HG02610 (cell line): ENCODE measurements at regions not wholly inside any gene's neighbourhood (a gene's known extent, or its start where the extent isn't known, plus 50 kb on each side); places are given as distances from the start of the nearest gene placed in this dataset.

Source experiments
- ATAC-seq: cut with Tn5 transposase; IDR thresholded peaks from one replicate; pipeline ENCODE4 v1.9.1; 2021; ENCODE audit warnings: mild to moderate bottlenecking, moderate library complexity; ENCODE audit not compliant: unreplicated experiment

DNA sequence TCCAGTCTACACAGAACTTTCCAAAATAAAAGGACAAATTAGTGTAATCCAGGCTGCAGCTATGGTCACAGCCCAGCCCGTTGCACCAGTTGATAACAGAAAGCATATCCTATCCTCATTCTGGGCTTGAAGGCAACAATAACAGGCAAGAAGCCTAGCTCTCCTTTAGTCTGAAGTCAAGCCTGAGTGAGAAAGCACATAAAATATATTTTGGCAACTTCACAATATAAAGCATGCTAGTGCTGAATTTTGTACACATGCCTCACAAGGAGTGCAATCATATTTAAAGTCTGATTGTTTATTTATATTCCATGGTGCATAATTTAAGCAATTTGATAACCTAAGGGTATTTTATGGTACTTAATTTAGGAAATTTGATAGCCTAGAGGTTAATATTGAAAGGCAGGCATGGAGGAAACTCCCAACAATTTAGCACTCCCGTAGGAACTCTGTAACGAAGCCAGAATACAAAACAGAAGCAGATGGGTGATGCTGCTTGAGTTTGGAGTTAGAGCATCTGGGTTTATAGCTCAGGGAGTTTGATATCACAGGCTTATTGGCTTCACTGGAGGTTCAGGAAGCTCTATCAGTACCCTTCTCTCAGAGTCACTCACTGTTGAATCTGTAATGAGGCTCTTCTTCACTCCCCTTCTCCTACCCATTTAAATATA, 1199.1 kb upstream of the GYPC start:
- no peak for ATAC-seq

DNA sequence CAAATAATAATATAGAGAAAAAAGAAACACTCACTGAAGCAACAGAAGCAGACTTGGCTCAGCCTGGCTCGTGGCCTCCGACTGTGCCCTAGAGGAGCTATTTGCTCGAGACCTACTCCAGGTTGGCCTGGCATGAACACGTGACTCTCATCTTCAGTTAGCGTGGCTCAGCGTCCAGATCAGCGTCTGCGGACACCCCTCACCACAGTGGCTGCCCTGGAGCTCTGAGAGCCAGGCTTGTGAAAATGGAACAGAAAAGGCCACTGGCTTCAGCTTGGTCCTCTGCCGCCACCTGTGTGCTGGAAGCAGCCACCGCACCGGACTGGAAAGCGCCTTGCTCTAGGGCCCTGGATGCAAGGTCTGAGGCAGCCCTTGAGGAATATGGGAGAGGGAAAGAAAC, 1184.0 kb upstream of the GYPC start:
- peak; percentile 87 for ATAC-seq

DNA sequence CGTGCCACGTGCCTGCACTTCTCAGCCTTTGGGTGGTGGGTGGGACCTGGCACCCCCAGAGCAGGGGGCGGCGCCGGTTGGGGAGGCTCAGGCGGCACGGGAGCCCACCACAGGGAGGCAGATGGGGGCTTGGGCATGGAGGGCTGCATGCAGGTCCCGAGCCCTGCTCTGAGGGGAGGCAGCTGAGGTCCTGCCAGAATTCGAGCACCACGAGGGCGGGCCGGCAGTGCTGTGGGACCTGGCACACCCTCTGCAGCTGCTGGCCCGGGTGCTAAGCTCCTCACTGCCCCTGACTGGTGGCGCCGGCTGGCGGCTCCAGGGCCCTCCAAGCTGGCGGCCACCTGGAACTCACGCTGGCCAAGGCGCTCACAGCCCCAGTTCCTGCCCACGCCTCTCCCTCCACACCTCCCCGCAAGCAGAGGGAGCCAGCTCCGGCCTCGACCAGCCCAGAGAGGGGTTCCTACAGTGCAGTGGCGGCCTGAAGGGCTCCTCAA, 1176.8 kb upstream of the GYPC start:
- ATAC-seq: no peak

DNA sequence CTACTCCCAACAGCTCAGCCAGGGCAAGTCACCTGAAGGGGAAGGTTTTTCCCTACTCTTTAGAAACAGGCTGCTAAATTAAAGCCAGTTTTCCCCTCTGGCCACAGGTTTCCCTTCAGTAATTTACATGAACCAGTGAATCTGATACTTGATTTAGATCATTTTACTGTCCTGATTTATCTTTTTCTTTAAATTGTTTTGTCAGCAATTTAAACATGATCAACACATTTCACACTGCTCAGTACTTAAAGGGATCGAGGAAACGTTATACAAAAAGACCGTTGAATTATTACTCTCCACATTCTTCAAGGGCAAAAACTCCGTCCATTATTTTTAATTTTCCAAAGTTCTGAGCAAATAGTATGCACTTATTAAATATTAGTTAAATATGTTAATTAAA, 1165.7 kb upstream of the GYPC start:
- ATAC-seq: no peak

DNA sequence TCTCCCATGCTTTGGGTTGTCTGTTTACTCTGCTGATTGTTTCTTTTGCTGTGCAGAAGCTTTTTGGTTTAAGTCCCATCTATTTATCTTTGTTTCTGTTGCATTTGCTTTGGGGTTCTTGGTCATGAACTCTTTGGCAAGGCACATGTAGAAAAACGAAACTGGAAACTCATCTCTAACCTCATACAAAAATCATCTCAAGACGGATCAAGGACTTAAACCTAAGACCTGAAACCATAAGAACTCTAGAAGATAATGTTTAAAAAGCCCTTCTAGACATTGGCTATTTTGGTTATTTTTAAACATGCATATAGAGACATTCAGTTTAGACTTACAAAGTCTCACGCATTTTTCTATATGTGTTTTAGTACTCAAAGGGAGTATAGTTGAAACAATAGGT, 1164.3 kb upstream of the GYPC start:
- no peak for ATAC-seq

DNA sequence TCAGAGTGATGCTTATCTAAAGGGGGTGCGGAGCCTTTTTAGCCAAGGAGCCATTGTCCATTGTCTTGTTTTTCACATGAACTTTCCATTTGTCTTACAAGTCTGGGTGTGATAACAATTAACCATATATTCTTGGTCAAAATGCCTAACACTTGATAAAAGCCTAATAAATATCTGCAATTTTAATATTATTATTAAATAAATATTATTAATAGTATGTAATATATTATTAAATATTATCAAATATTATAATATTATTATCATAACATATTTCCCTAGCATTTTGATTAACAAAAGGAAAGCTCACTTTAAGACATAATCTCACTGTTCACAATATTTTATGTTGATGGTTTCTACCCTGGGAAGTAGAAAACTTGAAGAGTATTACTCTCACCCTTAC, 1143.6 kb upstream of the GYPC start:
- no peak for ATAC-seq

DNA sequence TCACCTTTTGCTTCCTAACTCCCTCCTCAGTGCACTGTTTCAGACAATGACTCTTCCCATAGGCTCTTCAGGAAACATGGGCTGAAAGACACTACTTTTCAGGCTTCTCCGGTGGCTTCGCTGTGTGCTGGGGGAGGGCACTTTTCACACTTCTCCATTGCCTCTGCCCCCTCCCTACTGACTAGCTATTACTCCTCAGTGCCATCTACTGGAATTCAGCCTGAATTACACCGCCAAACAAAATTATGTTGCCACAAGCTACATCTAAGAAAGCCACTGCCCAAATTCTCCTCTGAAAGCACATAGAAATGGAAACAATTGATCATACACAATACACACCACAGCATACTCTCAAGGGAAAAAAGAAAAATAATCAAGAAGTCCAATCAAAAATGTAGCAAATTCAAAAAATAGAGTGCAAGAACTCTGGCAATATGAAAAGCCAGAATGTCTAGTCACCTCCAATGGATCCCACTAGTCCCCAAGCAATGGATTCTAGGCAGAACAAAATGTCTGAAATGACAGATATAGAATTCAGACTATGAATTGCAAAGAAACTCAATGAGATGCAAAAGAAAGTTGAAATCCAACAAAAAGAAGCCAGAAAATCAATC, 1139.4 kb upstream of the GYPC start:
- ATAC-seq: peak; percentile 57

DNA sequence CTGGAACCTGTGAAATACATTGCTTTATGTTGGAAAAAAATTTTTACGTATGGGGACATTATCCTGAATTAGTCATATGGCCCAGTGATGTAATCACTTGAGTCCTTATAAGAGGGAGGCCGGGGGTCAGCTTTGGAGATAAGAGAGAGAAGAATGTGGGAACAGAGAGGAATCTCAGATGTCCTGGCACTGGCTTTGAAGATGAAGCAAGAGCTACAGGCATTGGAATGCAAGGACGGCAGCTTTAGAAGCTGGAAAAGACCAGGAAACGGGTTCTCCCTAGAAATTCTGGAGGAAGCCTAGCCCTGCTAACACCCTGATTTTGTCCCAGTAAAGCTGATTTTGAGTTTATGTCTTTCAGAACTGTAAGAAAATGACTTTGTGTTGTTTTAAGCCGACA, 1129.9 kb upstream of the GYPC start:
- ATAC-seq: no peak

DNA sequence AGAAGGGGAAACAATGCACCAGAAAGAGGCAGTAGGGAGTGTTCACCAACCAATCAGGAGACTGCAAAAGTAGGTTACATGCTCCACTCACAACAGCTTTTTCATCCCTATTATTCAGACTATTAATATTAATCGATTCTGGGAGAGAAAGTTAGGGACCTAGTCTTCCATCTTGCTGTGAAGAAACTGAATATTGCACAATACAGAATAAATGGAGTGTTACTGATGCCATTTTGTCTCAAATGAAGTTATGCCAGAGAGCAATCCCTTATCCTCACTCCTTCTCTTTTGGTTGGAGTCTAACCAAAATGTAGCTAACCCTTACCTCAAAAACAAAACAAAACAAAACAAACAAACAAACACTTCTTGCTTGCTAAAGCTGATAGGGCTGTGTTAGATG, 1120.9 kb upstream of the GYPC start:
- ATAC-seq: no peak

DNA sequence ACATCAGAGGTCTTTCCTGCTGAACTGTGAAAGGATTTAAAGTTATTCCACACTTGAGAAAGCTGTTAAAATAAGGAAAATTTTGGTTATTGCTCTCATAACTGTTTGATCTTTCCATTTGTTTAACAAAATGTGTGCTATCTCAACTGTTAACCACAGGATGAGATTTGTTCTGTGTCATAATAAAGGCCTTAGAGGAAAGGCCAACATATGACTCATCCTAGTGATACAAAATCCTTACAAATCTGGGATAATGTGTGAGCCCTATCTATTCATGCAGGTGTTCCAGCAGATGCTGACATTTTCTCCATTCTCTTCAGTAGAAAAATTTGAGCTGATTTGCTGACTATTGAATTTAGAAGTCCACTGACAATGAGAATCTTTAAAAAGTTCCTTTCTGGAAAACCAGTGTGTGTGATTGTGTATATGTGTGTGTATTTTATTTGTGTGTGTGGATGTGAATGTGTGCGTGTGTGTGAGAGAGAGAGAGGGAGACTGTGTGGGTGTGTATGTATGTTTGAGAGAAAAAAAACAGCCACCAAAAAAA, 1111.9 kb upstream of the GYPC start:
- no peak for ATAC-seq

DNA sequence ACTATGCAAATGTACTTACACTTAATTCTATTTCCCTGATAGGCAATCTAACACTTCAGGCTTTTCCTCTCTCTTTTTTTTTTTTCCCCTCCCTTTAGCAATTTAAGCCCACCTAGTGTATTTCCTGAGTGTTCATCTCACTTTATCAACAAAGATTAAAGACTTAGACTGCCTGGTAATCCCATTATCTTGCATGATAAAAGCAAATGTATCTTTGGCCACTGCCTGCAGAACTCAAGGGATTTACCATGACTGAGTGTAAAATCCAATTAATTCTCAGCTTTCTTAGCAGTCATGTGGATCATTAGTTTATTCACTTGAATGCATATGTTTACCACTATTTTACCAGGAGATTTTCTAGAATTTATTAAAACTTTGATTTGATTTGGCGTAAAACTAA, 1102.2 kb upstream of the GYPC start:
- ATAC-seq: no peak

DNA sequence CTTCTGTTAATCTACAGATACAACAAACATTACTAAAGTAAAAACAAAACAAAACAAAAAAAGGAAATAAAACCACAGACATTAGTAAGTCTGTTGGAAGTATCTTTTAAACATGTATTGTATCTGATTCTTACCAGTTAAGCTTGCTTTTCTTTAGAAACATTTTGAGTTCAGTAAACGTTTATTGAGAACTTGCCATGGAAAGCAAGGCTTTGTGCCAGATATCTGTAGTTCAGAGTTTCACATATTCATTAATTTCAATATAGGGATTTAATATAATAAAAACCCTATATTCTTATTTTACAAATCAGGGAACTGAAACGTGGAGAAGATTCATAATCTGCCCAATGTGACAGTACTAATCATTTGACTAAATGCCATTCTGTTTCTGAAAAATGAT, 1101.0 kb upstream of the GYPC start:
- ATAC-seq: no peak

DNA sequence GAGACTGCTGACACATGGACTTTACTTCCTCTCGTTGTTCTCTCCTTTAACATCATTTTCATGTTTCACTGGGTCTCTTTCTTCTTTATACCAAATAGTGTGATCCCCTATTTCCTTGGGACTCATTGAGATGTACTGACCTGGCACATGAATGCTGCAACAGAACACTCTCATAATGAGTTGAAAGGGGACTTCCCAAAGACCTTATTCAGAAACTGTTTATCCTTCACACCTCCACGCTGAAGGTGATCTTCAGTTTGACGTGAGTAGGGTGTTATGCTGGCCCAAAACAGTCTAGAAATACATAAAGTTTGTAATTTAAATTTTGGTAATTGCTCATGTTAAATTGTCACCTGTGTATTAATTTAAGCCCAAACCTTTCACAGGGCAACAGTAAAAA, 1096.8 kb upstream of the GYPC start:
- ATAC-seq: peak; percentile 90

DNA sequence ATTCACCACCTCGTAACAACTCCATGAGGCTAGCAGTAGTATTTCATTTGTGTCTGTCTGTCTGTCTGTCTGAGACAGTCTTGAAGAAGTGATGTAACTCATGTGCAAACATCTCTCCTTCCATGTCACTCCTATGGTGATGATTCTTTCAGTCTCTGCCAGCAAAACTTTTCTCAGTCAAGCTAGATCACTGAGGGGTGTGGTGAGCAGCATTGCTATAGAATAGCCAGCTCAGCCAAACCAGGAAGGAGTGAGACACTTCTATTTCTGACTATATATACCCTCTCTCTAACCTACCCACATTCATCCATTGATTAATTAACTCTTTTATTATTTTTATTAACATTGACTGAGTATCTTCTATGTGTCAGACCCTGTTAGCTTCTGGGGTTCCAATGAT, 1095.1 kb upstream of the GYPC start:
- no peak for ATAC-seq

DNA sequence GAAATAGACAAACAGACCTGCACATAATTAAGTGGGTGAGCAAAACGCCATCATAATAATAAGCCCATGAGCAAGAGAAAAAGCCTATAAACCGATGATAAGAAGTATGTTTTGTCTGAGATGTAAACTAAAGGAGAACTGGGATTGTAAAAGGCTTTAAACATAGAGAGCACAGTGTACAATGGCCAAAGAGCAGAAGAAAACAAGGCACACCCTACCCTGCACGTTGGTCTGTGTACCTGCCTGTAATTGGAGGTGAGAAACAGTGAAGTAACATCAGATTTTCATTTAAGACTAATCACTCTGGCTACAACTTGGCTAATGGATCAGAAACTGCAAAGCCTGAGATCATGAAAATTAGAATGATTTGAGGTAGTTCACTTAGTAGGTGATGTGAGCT, 1094.7 kb upstream of the GYPC start:
- ATAC-seq: no peak

DNA sequence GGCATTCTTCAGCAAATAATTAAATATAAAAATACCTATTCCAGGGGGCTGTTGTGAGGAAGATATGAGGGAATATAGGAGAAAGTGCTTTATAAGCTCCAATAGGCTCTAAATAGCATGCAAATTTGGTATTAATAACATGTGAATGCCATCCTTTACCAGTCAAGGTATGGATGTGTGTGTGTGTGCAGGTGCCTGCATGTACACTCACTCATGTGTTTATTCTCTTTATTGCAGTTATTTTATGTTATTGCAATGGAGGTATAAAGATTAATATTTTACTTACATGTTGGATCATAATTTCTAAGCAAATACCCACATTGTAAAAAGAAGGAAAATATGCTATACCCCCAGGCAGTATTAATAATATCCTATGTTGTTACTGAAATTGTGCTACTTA, 1093.0 kb upstream of the GYPC start:
- ATAC-seq: no peak

DNA sequence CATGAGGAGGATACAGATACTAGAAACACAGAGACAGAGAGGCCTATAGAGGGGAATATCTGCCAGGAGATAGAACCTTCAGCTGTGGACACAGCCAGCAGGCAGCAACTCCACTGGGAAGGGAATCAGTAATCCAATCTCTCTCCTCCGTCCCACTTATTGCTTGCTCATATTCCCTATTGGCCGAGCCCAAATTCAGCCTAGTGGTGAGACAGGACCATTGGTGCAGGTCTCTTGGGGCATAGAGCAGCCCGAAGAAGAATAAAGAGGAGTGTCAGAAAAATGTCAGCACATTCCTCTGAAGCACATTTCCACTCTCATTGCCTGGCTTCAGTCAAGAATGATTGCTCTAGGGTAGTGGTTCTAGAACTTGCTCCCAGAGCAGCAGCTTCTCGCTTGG, 1091.5 kb upstream of the GYPC start:
- ATAC-seq: no peak

DNA sequence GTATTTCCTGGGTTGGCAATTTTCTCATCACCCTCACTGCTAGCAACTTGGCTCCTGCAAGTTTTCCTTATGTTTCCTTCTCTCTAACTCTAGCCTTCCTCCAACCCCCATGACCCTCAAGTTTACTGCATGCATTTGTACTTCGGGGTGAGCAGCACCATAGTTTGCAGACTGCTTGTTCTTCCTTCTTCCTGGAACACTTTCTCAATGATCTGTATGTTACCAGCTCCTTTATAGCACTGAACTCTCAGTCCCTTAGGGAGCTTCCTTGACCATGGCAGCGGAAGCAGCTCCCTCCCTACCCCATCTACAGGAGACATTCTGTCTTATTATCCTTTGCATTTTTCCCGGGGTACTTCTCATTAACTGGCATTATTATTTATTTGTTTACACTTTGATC, 1089.5 kb upstream of the GYPC start:
- no peak for ATAC-seq

DNA sequence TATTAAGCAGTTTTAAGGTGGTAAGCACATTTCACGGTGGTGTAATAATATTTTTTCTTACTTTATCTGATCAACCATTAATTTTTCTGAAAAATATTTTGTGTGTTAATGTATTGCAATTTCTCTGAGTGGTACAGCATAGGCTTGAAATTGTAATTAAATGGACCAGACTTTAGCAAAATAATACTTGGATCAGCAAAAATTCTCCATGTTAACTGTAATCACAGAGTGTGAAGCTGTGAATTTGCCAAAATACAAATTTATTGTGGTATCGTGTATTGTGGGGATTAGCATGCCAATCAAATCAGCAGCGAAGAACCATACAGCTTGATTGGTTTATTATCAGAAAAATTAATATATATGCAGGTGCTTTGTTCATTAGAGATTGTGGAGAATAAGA, 1088.9 kb upstream of the GYPC start:
- ATAC-seq: no peak

DNA sequence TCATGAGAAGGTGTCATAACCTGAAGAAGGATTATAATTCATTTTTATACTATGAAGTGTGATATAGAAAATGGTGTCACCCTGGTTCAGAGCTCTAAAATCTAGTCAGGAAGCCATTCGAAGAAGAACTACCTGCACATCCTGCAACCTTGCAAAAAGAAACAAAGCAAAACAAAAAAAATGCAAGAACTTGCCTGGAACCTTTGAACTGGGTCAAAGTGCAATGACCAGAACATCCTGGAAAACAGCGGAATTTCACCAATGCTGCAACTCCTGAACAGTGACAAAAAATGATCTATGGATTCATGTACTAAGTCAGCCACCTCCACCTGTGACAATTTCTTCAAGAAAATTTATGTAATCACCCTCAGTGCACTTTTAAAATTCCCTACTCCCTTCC, 1083.3 kb upstream of the GYPC start:
- no peak for ATAC-seq

DNA sequence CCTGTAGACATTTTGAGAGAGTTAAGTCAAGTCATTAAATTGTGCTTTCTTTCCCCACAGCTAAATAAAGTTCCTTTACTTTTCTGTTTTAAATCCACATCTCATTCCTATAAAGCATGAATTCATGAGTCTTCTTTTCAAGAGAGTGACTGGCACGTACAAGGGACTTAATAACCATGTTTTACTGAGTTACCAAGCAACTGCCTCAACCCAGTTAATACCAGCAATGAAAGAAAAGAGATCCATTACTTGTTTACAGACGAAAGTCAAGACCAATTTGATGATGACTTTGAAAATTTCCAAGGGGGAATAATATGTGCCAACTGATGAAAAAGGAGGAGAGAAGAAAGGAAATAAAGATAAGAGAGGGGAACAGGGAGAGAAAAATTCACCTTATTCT, 1082.5 kb upstream of the GYPC start:
- no peak for ATAC-seq

DNA sequence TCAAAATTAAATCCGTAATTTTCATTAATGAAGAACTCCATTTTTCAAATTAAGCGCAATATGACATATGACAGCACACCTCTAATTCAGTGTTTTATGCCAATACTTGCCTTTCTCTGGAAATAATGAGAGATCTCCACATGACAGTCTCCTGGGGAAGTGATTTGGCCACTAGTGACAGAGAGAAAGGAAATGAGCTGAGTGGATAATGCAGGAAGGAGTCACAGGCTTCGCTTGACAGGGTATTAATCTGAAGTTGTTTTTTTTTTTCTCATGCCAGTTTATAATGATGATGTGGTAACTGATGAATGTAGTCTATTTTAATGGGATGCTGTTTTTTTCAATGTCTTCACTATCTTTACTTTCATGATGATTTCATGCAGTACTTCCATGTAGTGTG, 1079.4 kb upstream of the GYPC start:
- ATAC-seq: no peak

DNA sequence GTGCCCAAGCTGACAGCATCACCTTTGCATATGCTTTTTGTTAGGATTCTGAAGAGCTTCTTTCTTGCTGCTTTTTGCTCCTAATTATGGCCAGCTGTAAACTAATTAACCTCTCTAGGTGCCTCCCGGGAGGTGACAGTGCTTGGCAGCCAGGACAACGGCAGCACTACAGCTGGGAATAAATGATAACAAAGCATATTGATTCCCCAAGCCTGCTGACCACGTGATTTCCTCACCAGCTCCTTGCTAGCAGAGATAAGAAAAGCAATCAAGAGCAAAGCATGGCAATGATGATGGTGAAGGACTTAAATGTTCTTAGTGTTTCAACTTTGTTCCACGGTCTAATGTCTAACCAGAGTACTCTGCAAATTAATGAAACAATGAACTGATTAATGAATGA, 1074.4 kb upstream of the GYPC start:
- ATAC-seq: no peak
